ENCODE measurements at regions not wholly inside any gene's neighbourhood (a gene's known extent, or its start where the extent isn't known, plus 50 kb on each side); places are given as distances from the start of the nearest gene placed in this dataset.

- H3K4me1 Mint-ChIP-seq, result no peaks in the 10 kb centered on the region
- POLR2A ChIA-PET, result no interaction called here
These were observed 91.6 kb upstream of the NMU start for GRCh38 chr4:55727746-55728145.

GRCh38 chr4:55729351-55730279, 90.0 kb upstream of the EXOC1L start:
- H3K9me3 ChIP-seq (ENCODE audit: low read length), result no peaks in the 10 kb centered on the region
- H3K27me3 Mint-ChIP-seq, result peaks cover 4 to 29% of the 10 kb centered on the region in 2 donors
- H3K27me3 ChIP-seq (ENCODE audit: insufficient read depth, low read length, poor library complexity, severe bottlenecking), result no peaks in the 10 kb centered on the region
- H3K4me3 Mint-ChIP-seq, result no peak overlapping the region
- no peak for DNase-seq
- peak overlapping the region; percentile 66 for H3K27ac ChIP-seq (ENCODE audit: low read depth, low read length)
- ChIA-PET CTCF (no interaction called here), POLR2A (no interaction called here)
- H3K4me3 ChIP-seq (ENCODE audit: low read length), result no peak overlapping the region
- no peaks in the 10 kb centered on the region for H3K9me3 Mint-ChIP-seq
- no peaks in the 10 kb centered on the region for H3K36me3 Mint-ChIP-seq
- H3K4me1 Mint-ChIP-seq, result no peaks in the 10 kb centered on the region
- no peak overlapping the region for H3K27ac Mint-ChIP-seq
- H3K4me1 ChIP-seq (ENCODE audit: insufficient read depth, low read length), result no peaks in the 10 kb centered on the region
- H3K36me3 ChIP-seq (ENCODE audit: insufficient read depth, low read length), result no peaks in the 10 kb centered on the region

More at GRCh38 chr4:55727746-55728145, 91.6 kb upstream of the NMU start:
- Histone ChIP-seq H3K27me3 (ENCODE audit: insufficient read depth, low read length, poor library complexity, severe bottlenecking) (no peaks in the 10 kb centered on the region), H3K36me3 (ENCODE audit: insufficient read depth, low read length) (no peaks in the 10 kb centered on the region), H3K9me3 (ENCODE audit: low read length) (no peaks in the 10 kb centered on the region), H3K4me3 (ENCODE audit: low read length) (no peak overlapping the region), H3K4me1 (ENCODE audit: insufficient read depth, low read length) (no peaks in the 10 kb centered on the region), H3K27ac (ENCODE audit: low read depth, low read length) (no peak overlapping the region)
- Mint-ChIP-seq H3K27me3 (peaks cover 6 to 24% of the 10 kb centered on the region in 2 donors), H3K36me3 (no peaks in the 10 kb centered on the region), H3K27ac (no peak overlapping the region), H3K9me3 (no peaks in the 10 kb centered on the region), H3K4me3 (no peak overlapping the region)
- CTCF ChIA-PET, result no interaction called here
- no peak for DNase-seq

GRCh38 chr4:55730280-55730931, 89.2 kb upstream of the EXOC1L start:
- H3K27me3 Mint-ChIP-seq, result peaks cover 4 to 37% of the 10 kb centered on the region in 2 donors
- CTCF ChIA-PET, result no interaction called here
- no peaks in the 10 kb centered on the region for H3K9me3 ChIP-seq (ENCODE audit: low read length)

GRCh38 chr4:55731959-55732358, 87.6 kb upstream of the EXOC1L start:
- DNase-seq, result no peak
- no peaks in the 10 kb centered on the region for H3K36me3 Mint-ChIP-seq
- peaks cover 0 to 2% (median 0%) of the 10 kb centered on the region in 3 donors for H3K4me1 Mint-ChIP-seq
- ChIA-PET POLR2A (no interaction called here), CTCF (no interaction called here)
- no peaks in the 10 kb centered on the region for H3K9me3 Mint-ChIP-seq
- no peak overlapping the region for H3K4me3 Mint-ChIP-seq
- H3K27me3 ChIP-seq (ENCODE audit: insufficient read depth, low read length, poor library complexity, severe bottlenecking), result no peaks in the 10 kb centered on the region
- no peaks in the 10 kb centered on the region for H3K9me3 ChIP-seq (ENCODE audit: low read length)
- H3K27ac ChIP-seq (ENCODE audit: low read depth, low read length), result peak overlapping the region; percentile 66
- H3K4me3 ChIP-seq (ENCODE audit: low read length), result no peak overlapping the region
- H3K27ac Mint-ChIP-seq, result no peak overlapping the region
- H3K36me3 ChIP-seq (ENCODE audit: insufficient read depth, low read length), result no peaks in the 10 kb centered on the region
- H3K4me1 ChIP-seq (ENCODE audit: insufficient read depth, low read length), result no peaks in the 10 kb centered on the region
- peaks cover 7 to 45% of the 10 kb centered on the region in 2 donors for H3K27me3 Mint-ChIP-seq

More at GRCh38 chr4:55730280-55730931, 89.2 kb upstream of the EXOC1L start:
- no peak overlapping the region for H3K4me3 Mint-ChIP-seq
- Histone ChIP-seq H3K27me3 (ENCODE audit: insufficient read depth, low read length, poor library complexity, severe bottlenecking) (no peaks in the 10 kb centered on the region), H3K4me1 (ENCODE audit: insufficient read depth, low read length) (no peaks in the 10 kb centered on the region), H3K36me3 (ENCODE audit: insufficient read depth, low read length) (no peaks in the 10 kb centered on the region), H3K4me3 (ENCODE audit: low read length) (no peak overlapping the region), H3K27ac (ENCODE audit: low read depth, low read length) (peak overlapping the region; percentile 66)
- H3K9me3 Mint-ChIP-seq, result no peaks in the 10 kb centered on the region
- no peak overlapping the region for H3K27ac Mint-ChIP-seq
- H3K4me1 Mint-ChIP-seq, result no peaks in the 10 kb centered on the region
- no peaks in the 10 kb centered on the region for H3K36me3 Mint-ChIP-seq
- no peak for DNase-seq
- POLR2A ChIA-PET, result no interaction called here

- Histone ChIP-seq H3K4me1 (ENCODE audit: insufficient read depth, low read length) (no peaks in the 10 kb centered on the region), H3K4me3 (ENCODE audit: low read length) (no peak overlapping the region), H3K27me3 (ENCODE audit: insufficient read depth, low read length, poor library complexity, severe bottlenecking) (no peaks in the 10 kb centered on the region), H3K27ac (ENCODE audit: low read depth, low read length) (no peak overlapping the region), H3K36me3 (ENCODE audit: insufficient read depth, low read length) (no peaks in the 10 kb centered on the region), H3K9me3 (ENCODE audit: low read length) (no peaks in the 10 kb centered on the region)
- no peak overlapping the region for H3K4me3 Mint-ChIP-seq
- H3K27me3 Mint-ChIP-seq, result peaks cover 11 to 53% of the 10 kb centered on the region in 2 donors
- DNase-seq, result no peak
- ChIA-PET POLR2A (no interaction called here), CTCF (interaction anchor here (1.5 kb wide), 1 partner anchor 387 kb away, joined by 3 read pairs; the partner anchor contains the start of gene SRD5A3)
- H3K9me3 Mint-ChIP-seq, result no peaks in the 10 kb centered on the region
- peaks cover 0 to 2% (median 0%) of the 10 kb centered on the region in 3 donors for H3K4me1 Mint-ChIP-seq
- H3K27ac Mint-ChIP-seq, result no peak overlapping the region
- H3K36me3 Mint-ChIP-seq, result no peaks in the 10 kb centered on the region
These were observed 86.7 kb upstream of the EXOC1L start for GRCh38 chr4:55732864-55733263.

GRCh38 chr4:55733932-55734331, 85.7 kb upstream of the EXOC1L start:
- DNase-seq, result no peak
- Histone ChIP-seq H3K27me3 (ENCODE audit: insufficient read depth, low read length, poor library complexity, severe bottlenecking) (no peaks in the 10 kb centered on the region), H3K36me3 (ENCODE audit: insufficient read depth, low read length) (no peaks in the 10 kb centered on the region), H3K9me3 (ENCODE audit: low read length) (no peaks in the 10 kb centered on the region), H3K4me3 (ENCODE audit: low read length) (no peak overlapping the region), H3K27ac (ENCODE audit: low read depth, low read length) (peak overlapping the region; percentile 38), H3K4me1 (ENCODE audit: insufficient read depth, low read length) (no peaks in the 10 kb centered on the region)
- CTCF ChIA-PET, result interaction anchor here (1.2 to 1.5 kb wide), 2 partner anchors 134 to 388 kb away, joined by 3 read pairs; partner anchors contain the start of gene SRD5A3
- Mint-ChIP-seq H3K27ac (no peak overlapping the region), H3K36me3 (no peaks in the 10 kb centered on the region), H3K4me1 (peaks cover 0 to 2% (median 0%) of the 10 kb centered on the region in 3 donors), H3K4me3 (no peak overlapping the region), H3K27me3 (peaks cover 11 to 63% of the 10 kb centered on the region in 2 donors), H3K9me3 (no peaks in the 10 kb centered on the region)
- POLR2A ChIA-PET, result no interaction called here

- Histone ChIP-seq H3K27me3 (ENCODE audit: insufficient read depth, low read length, poor library complexity, severe bottlenecking) (no peaks in the 10 kb centered on the region), H3K4me3 (ENCODE audit: low read length) (no peak overlapping the region), H3K27ac (ENCODE audit: low read depth, low read length) (no peak overlapping the region), H3K4me1 (ENCODE audit: insufficient read depth, low read length) (no peaks in the 10 kb centered on the region), H3K9me3 (ENCODE audit: low read length) (no peaks in the 10 kb centered on the region), H3K36me3 (ENCODE audit: insufficient read depth, low read length) (no peaks in the 10 kb centered on the region)
- H3K4me3 Mint-ChIP-seq, result no peak overlapping the region
- peaks cover 0 to 2% (median 0%) of the 10 kb centered on the region in 3 donors for H3K4me1 Mint-ChIP-seq
- peaks cover 11 to 65% of the 10 kb centered on the region in 2 donors for H3K27me3 Mint-ChIP-seq
- ChIA-PET CTCF (no interaction called here), POLR2A (no interaction called here)
- H3K27ac Mint-ChIP-seq, result no peak overlapping the region
- H3K36me3 Mint-ChIP-seq, result no peaks in the 10 kb centered on the region
- H3K9me3 Mint-ChIP-seq, result no peaks in the 10 kb centered on the region
- peak in 1 of 5 donors; percentile 1 for DNase-seq
These were observed 82.9 kb upstream of the EXOC1L start for GRCh38 chr4:55736605-55737183.

GRCh38 chr4:55742655-55743202, 76.9 kb upstream of the EXOC1L start:
- H3K27me3 ChIP-seq (ENCODE audit: insufficient read depth, low read length, poor library complexity, severe bottlenecking), result no peaks in the 10 kb centered on the region
- Mint-ChIP-seq H3K27ac (no peak overlapping the region), H3K9me3 (no peaks in the 10 kb centered on the region), H3K4me1 (no peaks in the 10 kb centered on the region), H3K4me3 (no peak overlapping the region), H3K27me3 (peaks cover 7 to 36% of the 10 kb centered on the region in 2 donors), H3K36me3 (no peaks in the 10 kb centered on the region)
- no peaks in the 10 kb centered on the region for H3K36me3 ChIP-seq (ENCODE audit: insufficient read depth, low read length)
- no peaks in the 10 kb centered on the region for H3K4me1 ChIP-seq (ENCODE audit: insufficient read depth, low read length)
- CTCF ChIA-PET, result no interaction called here
- H3K9me3 ChIP-seq (ENCODE audit: low read length), result no peaks in the 10 kb centered on the region
- DNase-seq, result no peak
- POLR2A ChIA-PET, result no interaction called here
- no peak overlapping the region for H3K27ac ChIP-seq (ENCODE audit: low read depth, low read length)
- H3K4me3 ChIP-seq (ENCODE audit: low read length), result no peak overlapping the region
